IMR-90 (cell line): ENCODE measurements at regions not wholly inside any gene's neighbourhood (a gene's known extent, or its start where the extent isn't known, plus 50 kb on each side); places are given as distances from the start of the nearest gene placed in this dataset.
"Not testable (repeated sequence)": the region's sequence is repeated elsewhere in the genome, so short reads cannot be mapped to it uniquely, and the experiment has no call there.

ENCODE experiments used
- ATAC-seq: fragments of 200-7000 bp; cut with Tn5 transposase; 2 replicates; pipeline ENCODE4 v1.9.1; 2020; ENCODE audit warnings: low read depth, mild to moderate bottlenecking, moderate library complexity
- BruUV-seq: library from RNA; stranded (reverse); fragments of 400-500 nt; replicated peaks from 2 replicates; lab custom pipeline; 2021; lab: Mats Ljungman, UMichigan
- CTCF ChIA-PET: fragments of 300-600 bp; formaldehyde crosslinking; extraction: SDS; loops from one replicate; lab custom pipeline; 2021; ENCODE audit warnings: antibody characterized with exemption; lab: Yijun Ruan, JAX
- POLR2A ChIA-PET: fragments of 300-600 bp; sonication (Branson Sonifier 250); formaldehyde crosslinking; loops from one replicate; lab custom pipeline; 2022; ENCODE audit warnings: antibody characterized with exemption; ENCODE audit not compliant: unreplicated experiment; lab: Charles Lee
- DNase-seq: peaks from one replicate; pipeline ENCODE4 v3.0.0; 2013
- H2AFZ ChIP-seq: replicated peaks from 2 replicates; pipeline ENCODE3; 2013; ENCODE audit warnings: low read length, mild to moderate bottlenecking; ENCODE audit not compliant: poor library complexity
- H2AK5ac ChIP-seq: 2 replicates; pipeline ENCODE4 v1.6.1; 2013; ENCODE audit warnings: low read depth, low read length, inconsistent platforms
- H2AK9ac ChIP-seq: replicated peaks from 2 replicates; pipeline ENCODE3; 2013; ENCODE audit warnings: mild to moderate bottlenecking, low read depth, low read length, moderate library complexity; ENCODE audit not compliant: poor library complexity
- H2BK120ac ChIP-seq: 2 replicates; pipeline ENCODE4 v1.6.1; 2013; ENCODE audit warnings: low read depth, low read length, inconsistent platforms
- H2BK15ac ChIP-seq: 3 replicates; pipeline ENCODE4 v1.6.1; 2013; ENCODE audit warnings: low read depth, low read length, inconsistent platforms
- H2BK20ac ChIP-seq: 2 replicates; pipeline ENCODE4 v1.6.1; 2013; ENCODE audit warnings: low read depth, mild to moderate bottlenecking, inconsistent platforms, low read length, moderate library complexity
- H2BK5ac ChIP-seq: 2 replicates; pipeline ENCODE4 v1.6.1; 2013; ENCODE audit warnings: mild to moderate bottlenecking, low read depth, low read length, inconsistent platforms; ENCODE audit not compliant: poor library complexity, severe bottlenecking
- H3K14ac ChIP-seq: replicated peaks from 2 replicates; pipeline ENCODE4 v1.6.1; 2013; ENCODE audit warnings: low read depth, low read length, inconsistent platforms
- H3K18ac ChIP-seq: 2 replicates; pipeline ENCODE4 v1.6.1; 2013; ENCODE audit warnings: low read depth, low read length, control low read depth
- H3K23ac ChIP-seq: 2 replicates; pipeline ENCODE4 v1.6.1; 2013; ENCODE audit warnings: low read depth, low read length, inconsistent platforms
- H3K27ac ChIP-seq: 2 replicates; pipeline ENCODE4 v1.5.1; 2013; ENCODE audit warnings: mild to moderate bottlenecking, control low read depth, low read length; ENCODE audit not compliant: insufficient read depth
- H3K27me3 ChIP-seq: 2 replicates; pipeline ENCODE4 v1.6.1; 2013; ENCODE audit warnings: low read length; ENCODE audit not compliant: control insufficient read depth, insufficient read depth
- H3K36me3 ChIP-seq: 2 replicates; pipeline ENCODE4 v1.6.1; 2013; ENCODE audit warnings: low read length, mixed read lengths; ENCODE audit not compliant: control insufficient read depth, insufficient read depth
- H3K4ac ChIP-seq: 2 replicates; pipeline ENCODE4 v1.6.1; 2013; ENCODE audit warnings: low read depth, low read length, inconsistent platforms
- H3K4me1 ChIP-seq: 2 replicates; pipeline ENCODE4 v1.6.1; 2013; ENCODE audit warnings: low read length, mixed read lengths; ENCODE audit not compliant: control insufficient read depth, insufficient read depth
- H3K4me2 ChIP-seq: 2 replicates; pipeline ENCODE4 v1.6.1; 2013; ENCODE audit warnings: low read depth, mild to moderate bottlenecking, control low read depth, low read length, moderate library complexity
- H3K4me3 ChIP-seq: 2 replicates; pipeline ENCODE4 v1.5.1; 2013; ENCODE audit warnings: low read depth, mild to moderate bottlenecking, control low read depth, low read length, moderate library complexity; ENCODE audit not compliant: insufficient read depth
- H3K56ac ChIP-seq: 2 replicates; pipeline ENCODE4 v1.6.1; 2013; ENCODE audit warnings: low read length, inconsistent platforms; ENCODE audit not compliant: insufficient read depth; ENCODE audit errors: extremely low read depth
- H3K79me1 ChIP-seq, 2 experiments: 2 replicates each; pipeline ENCODE4 v1.6.1; 2013; ENCODE audit warnings: low read length in 2 of 2, inconsistent platforms in 1 of 2, low read depth in 1 of 2
- H3K9ac ChIP-seq: 2 replicates; pipeline ENCODE4 v1.6.1; 2013; ENCODE audit warnings: low read depth, low read length, control low read depth
- H3K9me1 ChIP-seq: 2 replicates; pipeline ENCODE4 v1.6.1; 2013; ENCODE audit warnings: low read length, inconsistent platforms; ENCODE audit not compliant: insufficient read depth
- H3K9me3 ChIP-seq: 2 replicates; pipeline ENCODE4 v1.6.1; 2013; ENCODE audit warnings: low read length; ENCODE audit not compliant: control insufficient read depth, insufficient read depth
- H4K20me1 ChIP-seq: 2 replicates; pipeline ENCODE4 v1.6.1; 2013; ENCODE audit warnings: low read length, inconsistent platforms; ENCODE audit not compliant: insufficient read depth
- H4K5ac ChIP-seq: 2 replicates; pipeline ENCODE4 v1.6.1; 2013; ENCODE audit warnings: mild to moderate bottlenecking, low read depth, low read length, control low read depth
- H4K8ac ChIP-seq, 2 experiments: 2 replicates each; pipeline ENCODE4 v1.6.1; 2013; ENCODE audit warnings: low read depth in 2 of 2, low read length in 2 of 2, control low read depth in 1 of 2, inconsistent platforms in 1 of 2
- H4K91ac ChIP-seq: 2 replicates; pipeline ENCODE4 v1.6.1; 2013; ENCODE audit warnings: low read depth, low read length, inconsistent platforms; ENCODE audit not compliant: insufficient read depth
- WGBS, 2 experiments: methylation state at CpG; one replicate each; pipeline versions ENCODE4 v1.1.5 to v1.1.7; 2013; ENCODE audit warnings: missing lambda C conversion rate in 2 of 2; ENCODE audit not compliant: insufficient read length in 1 of 2; ENCODE audit errors: extremely low coverage in 2 of 2; 5-methylcytosine and 5-hydroxymethylcytosine counted together
- dilution Hi-C: fragments of 300-500 bp; cut with HindIII; formaldehyde crosslinking; loops from one replicate; pipeline ENCODE4 v1.14.3; 2018; ENCODE audit warnings: low sequenced_read_pairs; ENCODE audit not compliant: unreplicated experiment
- in situ Hi-C: fragments of 300-500 bp; cut with MboI; formaldehyde crosslinking; loops from 3 replicates; pipeline ENCODE4 v1.14.3; 2019; ENCODE audit warnings: low sequenced_read_pairs, inconsistent platforms, mixed read lengths
- intact Hi-C: fragments of 100-400 bp; cut with micrococcal nuclease; formaldehyde crosslinking; loops from 2 replicates; pipeline ENCODE4 v1.10.0; 2022

DNA sequence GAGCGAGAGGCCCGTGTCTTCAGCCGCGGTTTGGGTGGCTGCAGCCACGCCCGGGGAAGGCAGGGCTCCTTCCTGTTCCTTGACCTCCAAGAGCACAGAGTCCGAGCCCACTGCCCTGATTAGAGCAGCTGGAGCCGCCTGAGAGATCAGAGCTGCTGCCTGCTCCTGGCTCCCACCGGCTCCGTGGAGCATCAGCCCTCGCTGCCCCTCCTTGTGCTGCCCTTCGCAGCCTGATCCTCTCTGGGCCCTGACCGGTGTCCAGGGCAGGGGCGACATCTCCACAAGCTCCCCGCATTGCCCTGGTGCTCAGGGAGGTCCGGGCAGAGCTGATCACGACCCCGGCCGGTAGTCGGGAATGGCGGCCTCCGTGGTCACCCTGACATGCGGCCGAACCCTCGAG, 365.3 kb downstream of the TP53TG3F start:
- DNase-seq, H3K9me3 ChIP-seq, H4K8ac ChIP-seq, H3K79me1 ChIP-seq, H4K91ac ChIP-seq, H3K14ac ChIP-seq, H3K4me1 ChIP-seq, H2AK5ac ChIP-seq, intact Hi-C loops, H3K36me3 ChIP-seq, H3K27me3 ChIP-seq, H2BK120ac ChIP-seq, H3K23ac ChIP-seq, H2BK15ac ChIP-seq, H3K56ac ChIP-seq, dilution Hi-C loops, H2BK20ac ChIP-seq, ATAC-seq, BruUV-seq, H4K20me1 ChIP-seq, H3K9ac ChIP-seq, H3K4me3 ChIP-seq, H4K5ac ChIP-seq, H3K4ac ChIP-seq, H2AK9ac ChIP-seq, H3K18ac ChIP-seq, in situ Hi-C loops, H3K4me2 ChIP-seq, H3K9me1 ChIP-seq, H3K27ac ChIP-seq, H2AFZ ChIP-seq, POLR2A ChIA-PET, H2BK5ac ChIP-seq: not testable (repeated sequence)
- CTCF ChIA-PET, result interaction anchor here (0.6 kb wide), 1 partner anchor 30 kb away, joined by 3 read pairs; no protein-coding TSS in a partner anchor
- WGBS, 2 experiments, result no CpG with 5 or more reads among the region's 25 CpGs

DNA sequence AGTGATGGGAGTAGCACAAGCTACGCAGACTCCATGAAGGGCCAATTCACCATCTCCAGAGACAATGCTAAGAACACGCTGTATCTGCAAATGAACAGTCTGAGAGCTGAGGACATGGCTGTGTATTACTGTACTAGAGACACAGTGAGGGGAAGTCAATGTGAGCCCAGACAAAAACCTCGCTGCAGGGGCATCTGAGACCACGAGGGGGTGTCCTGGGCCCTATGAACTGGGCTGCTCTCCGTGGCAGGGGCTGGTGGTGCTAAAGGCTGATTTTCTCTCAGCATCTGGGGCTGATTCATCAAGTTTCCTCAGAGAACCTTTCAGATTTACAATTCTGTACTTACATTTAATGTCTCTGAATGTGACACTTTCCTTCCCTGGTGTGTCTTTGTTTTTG, 368.1 kb downstream of the TP53TG3F start:
- H4K91ac ChIP-seq, H3K9ac ChIP-seq, ATAC-seq, H4K8ac ChIP-seq, H3K56ac ChIP-seq, H2BK15ac ChIP-seq, H2AK9ac ChIP-seq, H4K20me1 ChIP-seq, H2AK5ac ChIP-seq, H2BK5ac ChIP-seq, POLR2A ChIA-PET, H3K4me1 ChIP-seq, H3K27me3 ChIP-seq, H3K4me2 ChIP-seq, H3K9me1 ChIP-seq, intact Hi-C loops, H3K18ac ChIP-seq, H2BK20ac ChIP-seq, DNase-seq, BruUV-seq, H3K79me1 ChIP-seq, H2BK120ac ChIP-seq, H3K23ac ChIP-seq, in situ Hi-C loops, H3K27ac ChIP-seq, H3K4ac ChIP-seq, H4K5ac ChIP-seq, H2AFZ ChIP-seq, H3K14ac ChIP-seq, dilution Hi-C loops, CTCF ChIA-PET, H3K4me3 ChIP-seq, H3K9me3 ChIP-seq, H3K36me3 ChIP-seq: not testable (repeated sequence)
- no CpG with 5 or more reads among the region's 5 CpGs for WGBS, 2 experiments
